Ascending aorta (tissue), 2 donors: ENCODE measurements at regions not wholly inside any gene's neighbourhood (a gene's known extent, or its start where the extent isn't known, plus 50 kb on each side); places are given as distances from the start of the nearest gene placed in this dataset.

Experiments
- DNase-seq, 2 donors: peaks; one replicate each; pipeline ENCODE4 v3.0.0-alpha.2; 2019; ENCODE audit warnings: low spot score in 2 of 2
- H3K27ac ChIP-seq, 2 donors: fragments of 200-600 bp; sonication (generic); one replicate each; pipeline ENCODE4 v1.5.1; 2016 to 2017; ENCODE audit warnings: mild to moderate bottlenecking in 1 of 2
- H3K27me3 ChIP-seq: fragments of 200-600 bp; sonication (generic); one replicate; pipeline ENCODE4 v1.5.1; 2017
- H3K36me3 ChIP-seq, 2 donors: fragments of 200-600 bp; sonication (generic); one replicate each; pipeline ENCODE4 v1.5.1; 2016
- H3K4me1 ChIP-seq, 2 donors: fragments of 200-600 bp; sonication (generic); one replicate each; pipeline ENCODE4 v1.5.1; 2016 to 2017; ENCODE audit warnings: mild to moderate bottlenecking in 1 of 2
- H3K4me3 ChIP-seq, 2 donors: fragments of 200-600 bp; sonication (generic); one replicate each; pipeline ENCODE4 v1.5.1; 2016 to 2017; ENCODE audit warnings: mild to moderate bottlenecking in 1 of 2
- H3K9me3 ChIP-seq, 2 donors: fragments of 200-600 bp; sonication (generic); one replicate each; pipeline ENCODE4 v1.5.1; 2016
- intact Hi-C: fragments of 100-400 bp; cut with DNase I; formaldehyde crosslinking; loops from one replicate; pipeline ENCODE4 v1.15.1; 2023
- TF ChIP-seq, protein P1 (sequence below), 3 experiments: fragments of 200-600 bp in 2 of 3; fragments of 450-650 bp in 1 of 3; sonication (generic) in 2 of 3; IDR thresholded peaks; one replicate each; pipeline ENCODE4 v1.5.1; 2016 to 2019; ENCODE audit warnings: antibody characterized with exemption in 3 of 3, mild to moderate bottlenecking in 1 of 3, moderate library complexity in 1 of 3

DNA sequence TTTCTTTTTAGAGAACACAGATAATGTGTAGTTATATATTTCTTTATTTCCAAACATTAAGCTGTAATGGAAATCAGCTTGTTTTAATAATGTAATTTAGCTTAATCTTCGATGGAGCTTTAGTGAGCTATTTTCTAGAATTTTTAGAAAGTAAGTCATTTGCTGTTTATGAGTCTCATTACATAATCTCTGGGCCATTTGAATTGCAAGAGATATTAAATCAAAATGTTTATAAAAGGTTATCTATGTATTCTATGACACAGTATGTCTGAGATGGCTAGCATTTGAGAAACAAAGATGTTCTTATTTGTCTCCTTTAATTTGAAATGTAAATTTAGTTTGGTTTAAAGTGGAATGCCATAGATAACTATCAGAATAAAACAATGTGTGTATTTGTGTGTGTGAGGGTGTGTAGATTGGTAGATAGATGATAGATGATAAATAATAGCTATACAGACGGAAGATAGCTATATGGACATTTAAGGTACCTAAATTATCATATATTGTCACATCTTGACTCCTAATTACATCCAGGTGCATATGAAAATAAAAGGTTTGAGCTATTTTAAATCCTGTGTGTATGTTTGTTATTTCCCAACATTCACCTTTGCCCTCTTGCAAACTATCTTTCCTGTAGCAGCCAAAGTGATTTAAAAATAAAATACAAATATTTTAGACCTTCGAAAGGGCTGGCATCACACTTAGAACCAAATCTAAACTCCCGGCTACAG lies 478.0 kb upstream of the KLF6 start:
- Histone ChIP-seq H3K4me3 (no peak overlapping the region), H3K27me3 (no peaks in the 10 kb centered on the region), H3K36me3 (no peaks in the 10 kb centered on the region), H3K9me3 (no peaks in the 10 kb centered on the region), H3K27ac (peak overlapping the region; percentile 60 to 80), H3K4me1 (peaks cover 9 to 26% of the 10 kb centered on the region in 2 donors)
- intact Hi-C loops = loop anchor here (5.0 kb wide), 1 partner anchor 79 kb away; no protein-coding TSS in a partner anchor
- TF ChIP-seq, protein P1, sequence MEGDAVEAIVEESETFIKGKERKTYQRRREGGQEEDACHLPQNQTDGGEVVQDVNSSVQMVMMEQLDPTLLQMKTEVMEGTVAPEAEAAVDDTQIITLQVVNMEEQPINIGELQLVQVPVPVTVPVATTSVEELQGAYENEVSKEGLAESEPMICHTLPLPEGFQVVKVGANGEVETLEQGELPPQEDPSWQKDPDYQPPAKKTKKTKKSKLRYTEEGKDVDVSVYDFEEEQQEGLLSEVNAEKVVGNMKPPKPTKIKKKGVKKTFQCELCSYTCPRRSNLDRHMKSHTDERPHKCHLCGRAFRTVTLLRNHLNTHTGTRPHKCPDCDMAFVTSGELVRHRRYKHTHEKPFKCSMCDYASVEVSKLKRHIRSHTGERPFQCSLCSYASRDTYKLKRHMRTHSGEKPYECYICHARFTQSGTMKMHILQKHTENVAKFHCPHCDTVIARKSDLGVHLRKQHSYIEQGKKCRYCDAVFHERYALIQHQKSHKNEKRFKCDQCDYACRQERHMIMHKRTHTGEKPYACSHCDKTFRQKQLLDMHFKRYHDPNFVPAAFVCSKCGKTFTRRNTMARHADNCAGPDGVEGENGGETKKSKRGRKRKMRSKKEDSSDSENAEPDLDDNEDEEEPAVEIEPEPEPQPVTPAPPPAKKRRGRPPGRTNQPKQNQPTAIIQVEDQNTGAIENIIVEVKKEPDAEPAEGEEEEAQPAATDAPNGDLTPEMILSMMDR (IDR thresholded peaks at IDR 0.05) = no peak
- no peak for DNase-seq

DNA sequence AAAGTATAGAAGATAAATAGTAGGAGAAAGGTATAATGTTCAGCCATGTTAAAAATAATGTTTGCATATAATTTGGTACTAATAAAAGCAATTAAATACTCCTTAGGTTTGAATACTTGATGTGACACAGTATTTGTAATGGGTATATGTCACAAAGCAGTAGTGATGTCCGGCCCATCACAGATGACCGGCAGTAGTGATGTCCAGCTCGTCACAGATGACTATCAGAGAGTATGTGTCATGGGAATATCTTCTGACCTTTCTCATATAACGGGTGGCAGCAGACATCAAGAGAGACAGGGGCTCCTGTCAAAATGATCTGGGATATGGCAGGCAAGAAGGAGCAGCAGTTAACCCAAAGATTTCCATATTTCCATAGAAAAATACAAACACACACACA lies 477.4 kb upstream of the KLF6 start:
- peaks cover 9 to 26% of the 10 kb centered on the region in 2 donors for H3K4me1 ChIP-seq
- TF ChIP-seq, protein P1 (IDR thresholded peaks at IDR 0.05) = no peak
- H3K36me3 ChIP-seq = no peaks in the 10 kb centered on the region
- no peak for DNase-seq
- H3K9me3 ChIP-seq = no peaks in the 10 kb centered on the region
- H3K27ac ChIP-seq = no peak overlapping the region
- intact Hi-C loops = loop anchor here (5.0 kb wide), 1 partner anchor 80 kb away; no protein-coding TSS in a partner anchor
- no peaks in the 10 kb centered on the region for H3K27me3 ChIP-seq
- H3K4me3 ChIP-seq = no peak overlapping the region

DNA sequence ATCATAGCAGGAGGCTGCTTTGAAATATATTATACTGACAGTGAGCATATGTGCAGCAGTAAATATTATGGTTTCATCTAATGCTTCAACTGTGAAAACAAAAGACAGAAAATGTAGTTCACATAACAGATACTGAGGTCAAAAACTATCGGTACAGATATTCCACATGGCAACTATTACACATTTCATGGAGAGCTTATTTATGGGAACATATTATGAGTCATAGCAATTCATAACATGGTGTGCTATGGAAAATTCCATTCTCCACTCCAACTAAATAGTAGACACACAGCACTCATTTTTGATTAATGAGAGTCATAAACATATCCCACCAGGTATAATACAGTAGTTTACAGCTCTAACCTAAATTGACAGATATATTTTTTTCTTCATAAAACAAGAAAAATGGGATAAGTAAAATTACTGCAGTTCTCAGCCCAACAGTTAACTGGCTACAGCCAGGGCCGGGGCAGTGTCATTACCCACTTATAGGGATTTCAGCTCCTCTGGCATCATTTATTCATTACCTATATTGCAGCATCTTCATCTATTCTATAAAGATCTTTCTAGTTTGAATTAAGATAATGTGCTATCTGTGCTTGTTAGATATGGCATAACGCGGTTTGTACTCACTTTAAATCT lies 475.6 kb upstream of the KLF6 start:
- peak overlapping the region; percentile 58 to 72 for H3K27ac ChIP-seq
- H3K27me3 ChIP-seq = no peaks in the 10 kb centered on the region
- intact Hi-C loops = loop anchor here (2.0 to 5.0 kb wide), 2 partner anchors 22 to 82 kb away; no protein-coding TSS in a partner anchor
- H3K36me3 ChIP-seq = no peaks in the 10 kb centered on the region
- peaks cover 9 to 20% of the 10 kb centered on the region in 2 donors for H3K4me1 ChIP-seq
- H3K9me3 ChIP-seq = no peaks in the 10 kb centered on the region
- H3K4me3 ChIP-seq = peak overlapping the region in 1 of 2 donors; percentile 23
- DNase-seq = no peak
- TF ChIP-seq, protein P1 (IDR thresholded peaks at IDR 0.05) = no peak

DNA sequence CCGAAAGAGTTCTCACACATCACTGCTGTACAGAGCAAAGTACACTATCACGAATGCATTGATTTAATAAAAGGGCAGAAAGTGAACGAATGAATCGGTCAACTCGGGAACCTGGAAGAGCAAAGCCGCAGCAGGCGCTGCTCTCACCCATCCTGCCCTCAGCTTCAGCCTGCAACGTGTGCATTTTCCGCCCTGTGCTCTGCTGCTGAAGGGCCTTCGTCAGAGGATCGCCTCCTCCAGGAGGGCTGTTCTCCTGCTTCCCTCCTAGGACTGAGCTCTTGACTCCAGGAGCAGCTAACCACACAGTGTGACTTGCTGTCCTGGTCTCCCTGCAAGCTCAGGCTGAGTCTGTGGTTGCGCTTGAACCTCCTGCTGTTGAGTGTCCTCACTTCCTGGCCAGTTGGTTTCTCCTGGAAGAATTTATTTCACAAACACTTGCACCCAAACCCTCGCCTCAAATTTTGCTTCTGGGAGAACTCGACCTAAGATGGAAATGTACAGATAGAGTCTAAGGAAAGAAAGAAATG lies 473.0 kb upstream of the KLF6 start:
- TF ChIP-seq, protein P1 (IDR thresholded peaks at IDR 0.05) = no peak
- intact Hi-C loops = no loop called here
- Histone ChIP-seq H3K27ac (no peak overlapping the region), H3K27me3 (no peaks in the 10 kb centered on the region), H3K4me1 (peaks cover 7 to 15% of the 10 kb centered on the region in 2 donors), H3K4me3 (no peak overlapping the region), H3K9me3 (no peaks in the 10 kb centered on the region), H3K36me3 (no peaks in the 10 kb centered on the region)
- no peak for DNase-seq

DNA sequence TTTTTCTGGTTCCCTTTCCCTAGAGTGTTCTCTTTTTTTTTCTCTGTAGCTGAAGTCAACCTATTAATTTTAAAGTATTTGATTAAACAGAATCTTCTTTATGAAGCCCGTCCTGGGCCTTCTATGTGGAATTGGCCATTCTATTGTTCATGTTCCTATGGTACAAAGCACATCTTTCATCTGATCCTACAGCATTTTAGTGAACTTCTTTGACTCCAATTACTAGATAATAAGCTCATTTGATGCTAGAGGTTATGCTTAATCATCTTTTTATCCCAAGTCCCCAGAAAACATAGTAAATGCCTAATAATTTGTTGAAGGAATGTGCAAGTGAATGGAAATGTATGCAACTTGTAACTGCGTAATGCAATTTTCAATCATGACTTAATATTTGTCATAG lies 472.0 kb upstream of the KLF6 start:
- DNase-seq = no peak
- TF ChIP-seq, protein P1 (IDR thresholded peaks at IDR 0.05) = no peak
- no peaks in the 10 kb centered on the region for H3K36me3 ChIP-seq
- H3K9me3 ChIP-seq = no peaks in the 10 kb centered on the region
- H3K27ac ChIP-seq = no peak overlapping the region
- no peaks in the 10 kb centered on the region for H3K27me3 ChIP-seq
- H3K4me1 ChIP-seq = peaks cover 9 to 16% of the 10 kb centered on the region in 2 donors
- H3K4me3 ChIP-seq = no peak overlapping the region
- intact Hi-C loops = no loop called here
